Vagina (tissue), 2 donors: ENCODE measurements at regions not wholly inside any gene's neighbourhood (a gene's known extent, or its start where the extent isn't known, plus 50 kb on each side); places are given as distances from the start of the nearest gene placed in this dataset.

ENCODE experiments used
- POLR2A ChIP-seq, 2 donors: fragments of 450-650 bp; IDR thresholded peaks; one replicate each; pipeline ENCODE4 v1.6.1; 2017; ENCODE audit warnings: antibody characterized with exemption in 2 of 2, mild to moderate bottlenecking in 2 of 2, moderate library complexity in 2 of 2
- TF ChIP-seq, protein P1 (sequence below), 3 experiments: fragments of 450-650 bp in 2 of 3; fragments of 200-600 bp in 1 of 3; sonication (generic) in 1 of 3; IDR thresholded peaks; one replicate each; pipeline ENCODE4 v1.5.1; 2017 to 2019; ENCODE audit warnings: antibody characterized with exemption in 3 of 3, mild to moderate bottlenecking in 2 of 3, moderate library complexity in 2 of 3

- no peak for TF ChIP-seq POLR2A (IDR thresholded peaks at IDR 0.05)
- TF ChIP-seq, protein P1, sequence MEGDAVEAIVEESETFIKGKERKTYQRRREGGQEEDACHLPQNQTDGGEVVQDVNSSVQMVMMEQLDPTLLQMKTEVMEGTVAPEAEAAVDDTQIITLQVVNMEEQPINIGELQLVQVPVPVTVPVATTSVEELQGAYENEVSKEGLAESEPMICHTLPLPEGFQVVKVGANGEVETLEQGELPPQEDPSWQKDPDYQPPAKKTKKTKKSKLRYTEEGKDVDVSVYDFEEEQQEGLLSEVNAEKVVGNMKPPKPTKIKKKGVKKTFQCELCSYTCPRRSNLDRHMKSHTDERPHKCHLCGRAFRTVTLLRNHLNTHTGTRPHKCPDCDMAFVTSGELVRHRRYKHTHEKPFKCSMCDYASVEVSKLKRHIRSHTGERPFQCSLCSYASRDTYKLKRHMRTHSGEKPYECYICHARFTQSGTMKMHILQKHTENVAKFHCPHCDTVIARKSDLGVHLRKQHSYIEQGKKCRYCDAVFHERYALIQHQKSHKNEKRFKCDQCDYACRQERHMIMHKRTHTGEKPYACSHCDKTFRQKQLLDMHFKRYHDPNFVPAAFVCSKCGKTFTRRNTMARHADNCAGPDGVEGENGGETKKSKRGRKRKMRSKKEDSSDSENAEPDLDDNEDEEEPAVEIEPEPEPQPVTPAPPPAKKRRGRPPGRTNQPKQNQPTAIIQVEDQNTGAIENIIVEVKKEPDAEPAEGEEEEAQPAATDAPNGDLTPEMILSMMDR (IDR thresholded peaks at IDR 0.05) = no peak
These were observed 220.7 kb downstream of the MZT1 start for GRCh38 chr13:72506706-72507105.
